ENCODE measurements at regions not wholly inside any gene's neighbourhood (a gene's known extent, or its start where the extent isn't known, plus 50 kb on each side); places are given as distances from the start of the nearest gene placed in this dataset.
"Not testable (repeated sequence)": the region's sequence is repeated elsewhere in the genome, so short reads cannot be mapped to it uniquely, and the experiment has no call there.

GRCh38 chr7:79400-80055 lies 112.8 kb upstream of the FAM20C start:
- not testable (repeated sequence) for H4K8ac ChIP-seq (ENCODE audit: low read depth in 2 of 2, low read length in 2 of 2); H3K9me3 ChIP-seq (ENCODE audit: control insufficient read depth, insufficient read depth, low read length)

More at GRCh38 chr7:79400-80055, 112.8 kb upstream of the FAM20C start:
- H3K36me3 ChIP-seq (ENCODE audit: control insufficient read depth, insufficient read depth, low read length); DNase-seq; H2AK5ac ChIP-seq (ENCODE audit: low read depth, low read length); H3K14ac ChIP-seq (replicated peaks; ENCODE audit: low read depth, low read length); H2AFZ ChIP-seq (replicated peaks; ENCODE audit: low read length, poor library complexity); H3K18ac ChIP-seq (ENCODE audit: low read depth, low read length); H3K23ac ChIP-seq (ENCODE audit: low read depth, low read length); H3K4me2 ChIP-seq (ENCODE audit: low read depth, low read length); H3K9ac ChIP-seq (ENCODE audit: low read depth, low read length); H3K9me1 ChIP-seq (ENCODE audit: insufficient read depth, low read length); H3K27me3 ChIP-seq (ENCODE audit: control insufficient read depth, insufficient read depth, low read length); in situ Hi-C loops (cut with MboI; ENCODE audit: low sequenced_read_pairs); H2BK5ac ChIP-seq (ENCODE audit: low read depth, low read length, poor library complexity, severe bottlenecking); ATAC-seq (ENCODE audit: low read depth); H2BK120ac ChIP-seq (ENCODE audit: low read depth, low read length); H2BK15ac ChIP-seq (ENCODE audit: low read depth, low read length); H3K4me3 ChIP-seq (ENCODE audit: insufficient read depth, low read depth, low read length); H4K20me1 ChIP-seq (ENCODE audit: insufficient read depth, low read length); H3K79me1 ChIP-seq (ENCODE audit: low read depth in 1 of 2, low read length in 2 of 2); H3K4me1 ChIP-seq (ENCODE audit: control insufficient read depth, insufficient read depth, low read length); BruUV-seq (replicated peaks); CTCF ChIA-PET; dilution Hi-C loops (cut with HindIII; ENCODE audit: low sequenced_read_pairs, unreplicated experiment); POLR2A ChIA-PET (ENCODE audit: unreplicated experiment); intact Hi-C loops (cut with micrococcal nuclease); H3K56ac ChIP-seq (ENCODE audit: extremely low read depth, insufficient read depth, low read length); H2BK20ac ChIP-seq (ENCODE audit: low read depth, low read length); H2AK9ac ChIP-seq (replicated peaks; ENCODE audit: low read depth, low read length, poor library complexity); H3K27ac ChIP-seq (ENCODE audit: insufficient read depth, low read length); H3K4ac ChIP-seq (ENCODE audit: low read depth, low read length); H4K91ac ChIP-seq (ENCODE audit: insufficient read depth, low read depth, low read length); H4K5ac ChIP-seq (ENCODE audit: low read depth, low read length): not testable (repeated sequence)
- 83% methylated on average over 1 of the region's 15 CpGs; no CpG with 5 or more reads in 1 of the 2 experiments for WGBS, 2 experiments (ENCODE audit: extremely low coverage in 2 of 2, insufficient read length in 1 of 2)

All from IMR-90 (cell line).